DMS53 treated with DMSO at 0.1 percent for 48 hours (cell line): ENCODE measurements at regions not wholly inside any gene's neighbourhood (a gene's known extent, or its start where the extent isn't known, plus 50 kb on each side); places are given as distances from the start of the nearest gene placed in this dataset.

Experiments
- DNase-seq: peaks from one replicate; lab custom pipeline; 2025; ENCODE audit not compliant: unreplicated experiment; lab: John Stamatoyannopoulos, UW

- DNase-seq = no peak
These were observed 181.4 kb downstream of the GAS1 start for GRCh38 chr9:86765746-86766430.

DNA sequence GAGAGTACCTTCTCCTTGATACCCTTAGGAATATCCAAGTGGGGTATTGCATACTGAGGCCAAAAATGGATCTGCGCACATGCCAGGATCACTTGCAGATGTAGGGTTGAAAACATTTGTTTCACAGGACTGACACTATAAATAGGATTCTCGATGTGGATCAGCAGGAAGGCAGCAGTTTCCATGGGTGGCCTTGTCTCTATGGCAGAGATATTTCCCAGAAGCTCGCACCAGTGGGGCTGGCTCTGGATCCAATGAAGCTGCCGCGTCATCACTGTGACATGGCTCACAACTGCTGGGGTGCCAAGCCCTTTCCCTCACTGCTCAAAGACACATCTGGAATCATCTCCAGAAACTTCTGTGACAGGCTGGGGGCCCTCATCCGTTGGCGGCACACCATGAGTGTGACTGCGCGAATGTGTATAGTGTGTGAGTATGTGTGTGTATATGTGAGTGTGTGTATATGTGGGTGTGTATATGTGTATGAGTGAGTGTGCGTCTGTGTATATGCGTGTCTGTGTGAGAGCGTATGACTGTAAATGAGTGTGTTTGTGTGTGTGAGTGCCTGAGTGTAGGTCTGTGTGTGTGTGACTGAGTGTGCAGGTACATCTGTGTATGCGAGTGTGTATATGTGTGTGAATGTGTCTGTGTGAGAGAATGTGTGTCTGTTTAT is 182.5 kb downstream of the GAS1 start:
- no peak for DNase-seq

GRCh38 chr9:86764221-86764624 is 183.1 kb downstream of the GAS1 start:
- DNase-seq = no peak

DNA sequence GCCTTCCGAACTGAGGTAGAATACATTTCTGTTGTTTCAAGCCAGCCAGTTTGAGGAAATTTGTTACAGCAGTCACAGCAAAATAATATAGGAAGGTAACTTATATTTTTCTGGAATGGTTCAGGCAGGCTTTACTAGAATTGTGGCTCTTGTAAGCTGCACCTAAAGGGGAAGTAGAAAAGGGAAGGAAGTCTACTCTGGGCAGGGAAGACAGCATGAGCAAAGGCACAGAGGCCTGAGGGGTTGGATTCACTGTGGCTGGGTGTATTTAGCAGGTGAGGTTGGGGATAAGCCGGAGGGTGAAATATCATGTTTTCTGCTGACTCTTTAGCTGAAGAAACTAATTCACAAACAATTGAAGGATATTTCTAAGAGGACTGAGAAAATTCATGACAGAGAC is 183.5 kb downstream of the GAS1 start:
- no peak for DNase-seq

DNA sequence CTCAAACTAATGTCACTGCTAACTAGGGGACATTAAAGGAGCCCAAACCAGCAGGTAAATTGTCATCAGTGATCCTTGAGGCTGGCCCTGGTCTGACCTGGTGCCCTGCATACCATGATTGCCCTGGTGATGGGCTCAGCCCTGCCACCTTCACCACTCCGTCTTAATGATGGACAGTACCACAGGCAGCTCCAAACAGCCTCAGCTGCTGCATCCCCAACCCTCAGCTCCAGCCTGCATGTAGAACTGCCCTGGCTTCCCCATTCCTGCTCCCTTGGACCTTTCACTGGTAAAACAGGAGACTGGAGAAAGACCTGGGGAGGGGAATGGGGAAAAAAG is 190.0 kb downstream of the GAS1 start:
- DNase-seq = no peak

- no peak for DNase-seq
These were observed 190.5 kb downstream of the GAS1 start for GRCh38 chr9:86756576-86757381.

DNA sequence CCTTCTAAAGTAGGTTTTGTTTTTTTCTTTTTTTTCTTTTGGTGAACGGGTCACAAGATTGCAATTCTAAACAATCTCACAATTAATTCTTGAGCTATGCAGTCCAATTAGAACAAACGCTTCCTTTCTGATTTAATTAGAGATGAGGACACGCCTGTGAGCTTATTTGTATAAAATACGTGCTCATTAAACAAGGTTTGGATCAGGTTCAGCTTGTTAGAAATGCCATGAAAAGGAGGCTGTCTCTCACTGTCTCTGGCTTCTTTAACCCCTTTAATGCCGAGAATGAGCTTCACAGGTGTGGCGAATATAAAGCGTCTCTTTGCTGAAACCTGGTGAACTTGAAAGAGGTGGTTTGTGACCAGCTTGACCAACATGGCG is 191.8 kb downstream of the GAS1 start:
- no peak for DNase-seq

DNA sequence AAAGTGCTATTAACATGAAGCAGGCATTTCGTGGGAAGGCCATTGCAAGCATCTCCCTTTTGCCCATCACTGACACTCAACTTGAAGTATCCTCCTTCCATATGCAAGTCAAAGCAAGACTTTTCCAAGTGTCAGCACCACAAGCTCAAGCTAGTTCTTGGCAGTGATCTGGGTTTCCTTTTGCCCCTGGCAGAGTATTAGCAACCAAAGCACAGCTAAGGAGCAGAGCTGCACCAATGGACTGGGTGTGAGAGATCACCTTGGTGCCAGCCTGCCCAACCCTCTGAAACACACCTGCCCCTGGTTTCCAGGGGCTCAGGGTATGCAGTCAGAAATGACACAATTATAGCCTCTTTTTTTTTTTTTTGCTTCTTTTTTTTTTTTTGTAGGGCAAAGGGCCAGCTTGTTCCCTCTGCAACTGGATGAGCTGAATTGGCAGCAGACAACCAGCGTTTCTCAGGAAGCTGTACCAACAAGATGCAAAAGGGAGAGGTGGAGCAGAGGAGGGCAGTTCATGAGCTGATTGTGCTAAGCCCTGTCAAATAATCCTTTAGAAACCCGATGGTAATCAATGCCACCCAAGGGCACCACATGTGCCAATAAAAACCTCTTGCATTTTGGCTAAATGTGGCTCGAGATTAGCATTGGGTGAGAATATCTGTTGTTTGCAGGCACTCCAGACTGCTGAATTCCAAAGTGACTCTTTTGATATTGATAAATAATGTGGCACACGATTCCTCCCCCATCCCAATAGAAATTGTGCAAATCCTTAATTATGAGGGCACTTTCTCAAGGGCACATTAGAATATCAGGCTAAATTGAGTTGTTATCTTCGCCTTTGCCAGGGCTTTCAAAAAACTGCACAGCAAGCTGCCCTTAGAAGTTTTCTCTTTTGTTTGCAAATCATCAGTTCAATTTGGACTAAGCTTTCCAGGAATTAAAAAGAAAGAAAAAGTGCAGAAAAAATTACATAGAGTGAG is 192.4 kb downstream of the GAS1 start:
- DNase-seq = no peak

DNA sequence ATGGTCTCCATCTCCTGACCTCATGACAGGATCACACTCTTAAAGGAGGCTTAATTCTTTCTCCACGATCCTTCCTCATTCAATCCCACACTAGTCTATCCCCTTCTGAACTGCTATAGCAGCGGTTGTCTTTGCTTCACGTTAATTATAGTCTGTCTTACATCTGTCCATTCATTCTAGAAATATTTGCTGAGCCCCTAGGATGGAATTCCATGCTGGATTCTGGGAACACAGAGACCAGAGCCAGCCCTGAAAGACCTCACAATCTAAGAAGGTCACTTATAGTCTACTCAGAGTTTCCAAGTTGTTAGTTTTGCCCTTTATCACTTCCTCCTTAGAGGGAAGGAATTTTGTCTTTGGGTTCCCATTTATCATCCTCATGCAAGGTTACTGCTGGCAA is 193.5 kb downstream of the GAS1 start:
- no peak for DNase-seq

- no peak for DNase-seq
These were observed 194.6 kb downstream of the GAS1 start for GRCh38 chr9:86752733-86753132.

DNA sequence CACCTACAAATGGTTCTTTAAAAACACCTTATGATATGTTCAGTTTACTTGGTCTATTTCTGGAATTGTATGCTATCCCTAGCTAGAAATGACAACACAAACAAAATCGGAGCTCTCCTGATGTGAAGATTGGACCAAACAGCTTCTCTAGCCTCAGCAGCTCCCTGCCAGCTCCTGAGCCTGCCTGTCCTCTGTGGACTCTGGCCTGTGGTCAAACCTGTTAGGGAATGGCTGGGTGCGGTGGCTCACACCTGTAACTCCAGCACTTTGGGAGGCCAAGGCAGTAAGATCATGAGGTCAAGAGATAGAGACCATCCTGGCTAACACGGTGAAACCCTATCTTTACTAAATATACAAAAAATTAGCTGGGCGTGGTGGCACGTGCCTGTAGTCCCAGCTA is 195.3 kb downstream of the GAS1 start:
- no peak for DNase-seq

DNA sequence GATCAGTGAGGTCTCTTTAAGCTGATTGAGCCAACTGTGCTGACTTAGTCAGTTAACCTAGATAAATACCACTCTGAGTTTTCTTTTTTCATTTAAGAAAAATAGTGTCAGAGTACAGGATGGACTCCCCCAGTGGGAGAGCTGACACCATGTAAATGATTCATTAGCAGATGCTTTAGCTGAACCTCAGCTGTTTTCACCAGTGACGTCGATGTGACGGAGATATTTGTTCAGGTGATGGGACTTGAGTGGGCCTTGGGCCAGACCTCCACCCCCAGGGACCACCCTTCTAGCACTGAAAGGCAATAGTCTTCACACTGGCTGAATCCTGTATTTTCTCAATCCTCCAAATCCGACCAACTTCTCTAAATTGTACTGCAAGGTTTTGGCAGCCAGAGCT is 196.1 kb downstream of the GAS1 start:
- DNase-seq = no peak

- no peak for DNase-seq
These were observed 197.4 kb downstream of the GAS1 start for GRCh38 chr9:86749894-86750255.

GRCh38 chr9:86749161-86749893 is 198.0 kb downstream of the GAS1 start:
- no peak for DNase-seq

GRCh38 chr9:86747711-86748110 is 199.6 kb downstream of the GAS1 start:
- DNase-seq = no peak

DNA sequence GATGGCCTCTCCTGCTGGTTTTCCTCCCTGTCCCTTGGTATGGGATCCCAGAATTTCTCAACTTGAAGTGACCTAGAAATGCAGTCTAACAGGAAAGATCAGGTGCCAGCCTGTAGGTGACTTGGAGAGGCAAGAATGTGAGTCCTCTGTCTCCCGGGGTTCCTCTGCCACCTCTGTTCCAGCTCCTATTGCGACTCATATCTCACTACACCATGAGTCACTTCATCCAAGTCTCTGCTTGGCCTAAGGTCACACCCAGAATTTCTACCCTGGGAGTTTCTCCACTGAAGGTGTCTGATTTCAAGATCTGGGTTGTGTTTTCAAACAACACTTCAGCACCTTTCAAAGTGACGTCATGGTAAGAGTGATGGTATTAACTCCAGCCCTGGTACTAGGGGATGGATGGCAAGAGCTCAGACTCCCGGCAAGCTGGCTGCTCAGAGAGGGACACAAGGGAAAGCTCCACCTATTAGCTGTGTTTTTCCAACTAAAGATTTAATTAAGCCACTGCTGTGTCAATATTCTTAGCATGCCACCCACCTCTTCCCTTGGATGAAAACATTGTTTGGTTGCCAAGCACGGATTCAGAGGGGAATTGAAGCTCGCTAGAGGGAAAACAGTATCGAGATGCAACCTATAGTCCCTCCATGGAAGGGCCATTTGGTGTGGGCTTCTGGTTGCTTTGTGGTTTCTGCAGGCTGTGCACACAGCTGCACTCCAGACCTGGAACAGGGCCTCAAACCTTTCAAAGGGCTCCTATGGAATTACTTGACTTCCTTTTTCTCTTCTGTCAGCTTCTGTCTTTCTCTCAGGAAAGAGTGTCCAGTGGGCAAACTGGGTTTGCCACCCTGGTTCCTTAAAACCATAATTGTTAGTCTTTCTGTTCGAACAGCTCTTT is 205.7 kb downstream of the GAS1 start:
- DNase-seq = no peak

DNA sequence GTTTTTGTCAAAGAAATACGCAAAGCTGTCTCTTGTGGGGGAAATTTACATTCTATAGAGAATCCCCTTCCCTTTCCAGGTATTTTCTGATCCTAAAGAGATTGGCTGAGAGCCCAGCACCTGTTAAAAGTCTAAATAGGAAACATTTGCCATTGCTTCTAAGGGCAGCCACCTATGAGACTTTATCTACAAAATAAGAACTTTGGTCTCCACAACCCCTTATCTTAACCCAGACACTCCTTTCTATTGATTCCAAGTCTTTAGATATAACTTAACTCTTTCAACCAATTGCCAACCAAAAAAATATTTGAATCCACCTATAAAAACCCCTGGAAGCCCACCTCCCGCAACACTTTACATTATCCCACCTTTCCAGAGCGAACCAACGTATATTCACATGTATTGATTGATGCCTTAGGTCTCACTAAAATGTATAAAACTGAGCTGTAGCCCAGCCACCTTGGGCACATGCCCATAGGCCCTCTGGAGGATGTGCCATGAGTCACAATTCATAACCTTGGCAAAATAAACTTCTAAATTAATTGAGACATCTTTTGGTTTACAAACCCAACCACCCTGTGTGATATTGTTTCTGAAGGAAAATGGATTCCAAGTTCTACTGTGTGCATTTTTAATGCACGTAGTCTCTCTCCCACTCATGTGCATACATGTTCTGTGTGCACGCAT is 211.4 kb downstream of the GAS1 start:
- no peak for DNase-seq

GRCh38 chr9:86734771-86735170 is 212.5 kb downstream of the GAS1 start:
- no peak for DNase-seq

DNA sequence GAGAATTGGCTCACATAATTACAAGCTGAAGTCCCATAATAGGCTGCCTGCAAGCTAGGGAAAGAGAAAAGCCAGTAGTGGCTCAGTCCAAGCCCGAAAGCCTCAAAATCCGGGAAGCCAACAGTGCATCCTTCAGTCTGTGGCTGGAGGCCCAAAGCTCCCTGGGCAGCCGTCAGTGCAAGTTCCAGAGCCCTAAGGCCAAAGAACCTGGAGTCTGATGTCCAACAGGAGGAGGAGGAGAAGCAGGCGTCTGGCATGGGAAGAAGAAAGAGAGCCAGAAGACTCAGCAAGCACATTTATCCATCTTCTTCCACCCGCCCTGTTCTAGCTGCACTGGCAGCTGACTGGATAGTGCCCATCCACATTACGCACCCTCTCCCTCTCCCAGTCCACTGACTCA is 213.4 kb downstream of the GAS1 start:
- no peak for DNase-seq
